ENCODE measurements at regions not wholly inside any gene's neighbourhood (a gene's known extent, or its start where the extent isn't known, plus 50 kb on each side); places are given as distances from the start of the nearest gene placed in this dataset.
"Not testable (repeated sequence)": the region's sequence is repeated elsewhere in the genome, so short reads cannot be mapped to it uniquely, and the experiment has no call there.

DNA sequence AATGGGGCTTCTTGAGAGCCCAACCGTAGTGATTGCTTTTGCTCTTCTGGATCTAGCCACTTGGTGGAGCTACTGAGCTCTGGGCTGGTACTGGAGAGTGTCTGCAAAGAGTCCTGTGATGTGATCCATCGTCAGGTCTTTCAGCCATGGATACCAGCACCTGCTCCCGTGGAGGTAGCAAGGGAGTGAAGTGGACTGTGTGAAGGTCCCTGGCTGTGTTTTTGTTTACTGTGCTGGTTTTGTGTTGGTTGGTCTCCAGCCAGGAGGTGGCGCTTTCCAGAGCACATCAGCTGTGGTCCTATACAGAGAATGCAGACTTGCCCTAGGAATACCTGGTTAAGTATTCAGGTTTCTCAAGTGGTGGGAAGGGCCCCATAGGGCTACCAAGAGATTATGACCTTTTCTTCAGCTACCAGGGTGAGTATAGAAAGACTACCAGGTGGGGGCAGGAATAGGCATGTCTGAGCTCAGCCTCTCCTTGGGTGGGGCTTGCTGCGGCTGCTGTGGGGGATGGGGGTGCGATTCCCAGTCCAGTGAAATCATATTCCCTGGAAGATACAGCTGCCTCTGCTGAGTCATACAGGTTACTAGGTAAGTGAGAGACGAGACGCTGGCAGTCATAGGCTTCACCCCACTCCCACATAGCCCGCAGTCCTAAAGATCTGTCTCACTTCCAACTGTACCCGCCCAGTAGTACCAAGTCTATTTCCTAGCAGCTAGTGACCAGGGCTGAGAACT lies 733.7 kb downstream of the ZNF385D start:
- no peak for DNase-seq

DNA sequence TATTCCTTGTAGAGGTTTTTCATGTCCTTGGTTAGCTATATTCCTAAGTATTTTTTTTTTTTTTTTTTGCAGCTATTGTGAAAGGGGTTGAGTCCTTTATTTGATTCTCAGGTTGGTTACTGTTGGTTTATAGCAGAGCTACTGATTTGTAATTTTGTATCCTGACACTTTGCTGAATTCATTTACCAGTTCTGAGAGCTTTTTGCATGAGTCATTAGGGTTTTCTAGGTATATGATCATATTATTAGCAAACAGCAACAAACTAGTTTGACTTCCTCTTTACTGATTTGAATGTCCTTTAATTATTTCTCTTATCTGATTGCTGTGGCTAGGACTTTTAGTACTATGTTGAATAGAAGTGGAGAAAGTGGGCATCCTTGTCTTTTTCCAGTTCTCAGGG lies 737.4 kb downstream of the ZNF385D start:
- DNase-seq: no peak

- DNase-seq: no peak
Observed at GRCh38 chr3:20999661-21000060, 751.3 kb downstream of the ZNF385D start.

DNA sequence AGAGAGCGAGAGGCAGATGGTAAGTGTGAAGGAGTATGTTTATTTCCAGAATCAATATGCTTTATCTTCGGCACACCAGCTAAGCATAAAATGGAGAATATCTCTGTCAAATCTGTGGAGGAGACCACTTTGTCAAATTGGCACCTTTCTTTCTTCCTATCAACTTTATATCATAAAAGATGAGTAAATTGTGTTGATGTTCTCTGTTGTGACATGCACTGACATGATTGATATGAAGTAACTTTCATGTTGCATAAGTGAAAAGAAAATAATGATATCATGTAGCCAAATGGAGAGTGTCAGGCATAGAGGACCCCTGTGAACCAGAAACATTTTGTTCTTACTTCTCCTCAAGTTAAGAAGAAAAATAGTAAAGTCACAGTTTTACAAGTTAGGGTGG lies 753.8 kb downstream of the ZNF385D start:
- no peak for DNase-seq

DNA sequence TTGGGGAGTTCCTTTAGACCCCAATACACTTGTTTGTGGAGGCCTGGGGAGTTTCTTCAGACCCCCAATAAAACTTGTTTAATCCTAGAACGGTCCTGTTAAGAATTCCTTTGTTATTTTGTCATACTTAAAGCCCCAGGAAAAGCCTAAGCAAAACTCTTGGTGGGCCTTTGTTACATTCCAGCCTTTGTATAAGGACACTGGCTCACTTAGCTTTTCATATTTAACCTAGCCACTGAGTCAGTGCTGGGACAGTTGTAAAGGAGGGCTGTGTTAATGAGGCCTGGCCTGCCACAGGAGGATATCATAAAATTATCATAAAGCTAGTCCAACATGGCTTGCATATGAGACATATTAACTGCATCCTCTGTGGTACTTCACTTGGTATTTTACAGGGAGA lies 760.1 kb downstream of the ZNF385D start:
- DNase-seq: no peak

DNA sequence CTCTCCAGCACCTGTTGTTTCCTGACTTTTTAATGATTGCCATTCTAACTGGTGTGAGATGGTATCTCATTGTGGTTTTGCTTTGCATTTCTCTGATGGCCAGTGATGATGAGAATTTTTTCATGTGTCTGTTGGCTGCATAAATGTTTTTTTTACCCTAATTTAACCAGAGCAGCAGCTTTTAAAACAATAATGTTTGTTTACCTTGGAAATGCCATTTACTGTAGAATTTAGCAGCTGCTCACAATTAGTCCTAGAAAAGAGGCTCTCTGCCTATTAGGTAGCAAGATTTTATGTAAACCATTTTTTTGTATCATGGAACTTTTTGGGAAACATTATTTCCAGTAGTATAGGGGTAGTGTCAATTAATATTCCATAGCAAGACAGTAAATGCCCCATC lies 761.4 kb downstream of the ZNF385D start:
- not testable (repeated sequence) for DNase-seq

GRCh38 chr3:20984594-20985205 lies 766.3 kb downstream of the ZNF385D start:
- DNase-seq: no peak

DNA sequence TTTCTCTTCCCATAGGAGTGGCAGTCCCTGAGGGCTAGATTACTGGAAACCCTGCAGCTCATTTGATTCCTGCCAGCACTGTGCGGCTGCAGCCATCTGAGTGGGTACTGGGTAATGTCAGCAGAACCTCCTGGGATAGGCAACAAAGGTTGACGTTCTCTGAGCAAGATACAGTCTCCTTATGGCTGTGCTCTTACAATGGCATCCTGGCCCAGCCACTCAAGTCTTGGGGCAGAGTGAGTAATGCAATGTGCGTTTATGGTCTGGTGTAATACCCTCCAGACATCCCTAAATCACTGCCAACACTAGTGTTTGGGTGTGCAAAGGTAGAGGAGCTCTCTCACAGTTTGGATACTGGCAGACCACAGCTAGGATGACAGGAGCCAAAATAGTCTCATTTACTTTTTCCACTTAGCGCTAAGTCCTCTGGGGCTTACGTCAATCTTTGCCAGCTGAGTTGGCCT lies 775.8 kb downstream of the ZNF385D start:
- DNase-seq: no peak

DNA sequence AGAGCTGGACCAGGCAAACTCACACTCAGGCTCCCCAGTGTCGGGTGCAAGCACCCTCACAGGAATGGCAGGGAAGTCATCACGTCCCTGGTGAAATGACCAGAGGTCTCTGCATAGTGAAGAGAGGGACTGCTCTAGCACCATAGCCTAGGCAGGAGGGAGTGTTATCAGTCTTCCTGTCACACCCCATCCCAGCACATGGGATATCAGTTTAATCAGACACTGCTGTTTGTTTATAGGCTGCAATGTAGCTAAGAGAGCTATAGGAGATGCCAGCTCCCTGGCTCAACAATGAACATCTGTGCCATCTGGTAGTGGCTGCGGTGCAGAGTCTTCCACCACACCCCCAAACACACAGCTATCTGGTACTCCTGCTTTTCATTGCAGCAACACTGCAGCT lies 776.6 kb downstream of the ZNF385D start:
- no peak for DNase-seq

- DNase-seq: not testable (repeated sequence)
Observed at GRCh38 chr3:20970807-20971206, 780.2 kb downstream of the ZNF385D start.

DNA sequence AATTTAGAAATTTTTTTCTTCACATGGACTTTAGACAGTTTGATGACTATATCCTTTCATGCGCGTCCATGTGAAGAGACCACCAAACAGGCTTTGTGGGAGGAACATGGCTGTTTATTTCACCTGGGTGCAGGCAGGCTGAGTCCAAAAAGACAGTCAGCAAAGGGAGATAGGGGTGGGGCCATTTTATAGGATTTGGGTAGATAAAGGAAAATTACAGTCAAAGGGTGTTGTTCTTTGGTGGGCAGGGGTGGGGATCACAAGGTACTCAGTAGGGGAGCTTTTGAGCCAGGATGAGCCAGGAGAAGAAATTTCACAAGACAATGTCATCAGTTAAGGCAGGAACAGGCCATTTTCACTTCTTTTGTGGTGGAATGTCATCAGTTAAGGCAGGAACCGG lies 781.5 kb upstream of the SGO1 start:
- DNase-seq: not testable (repeated sequence)

GRCh38 chr3:20958161-20958560 lies 772.2 kb upstream of the SGO1 start:
- no peak for DNase-seq

- DNase-seq: no peak
Observed at GRCh38 chr3:20945892-20946291, 759.9 kb upstream of the SGO1 start.

- DNase-seq: no peak
Observed at GRCh38 chr3:20935791-20936190, 749.8 kb upstream of the SGO1 start.

GRCh38 chr3:20931834-20932233 lies 745.8 kb upstream of the SGO1 start:
- no peak for DNase-seq

GRCh38 chr3:20930034-20930433 lies 744.0 kb upstream of the SGO1 start:
- DNase-seq: no peak

DNA sequence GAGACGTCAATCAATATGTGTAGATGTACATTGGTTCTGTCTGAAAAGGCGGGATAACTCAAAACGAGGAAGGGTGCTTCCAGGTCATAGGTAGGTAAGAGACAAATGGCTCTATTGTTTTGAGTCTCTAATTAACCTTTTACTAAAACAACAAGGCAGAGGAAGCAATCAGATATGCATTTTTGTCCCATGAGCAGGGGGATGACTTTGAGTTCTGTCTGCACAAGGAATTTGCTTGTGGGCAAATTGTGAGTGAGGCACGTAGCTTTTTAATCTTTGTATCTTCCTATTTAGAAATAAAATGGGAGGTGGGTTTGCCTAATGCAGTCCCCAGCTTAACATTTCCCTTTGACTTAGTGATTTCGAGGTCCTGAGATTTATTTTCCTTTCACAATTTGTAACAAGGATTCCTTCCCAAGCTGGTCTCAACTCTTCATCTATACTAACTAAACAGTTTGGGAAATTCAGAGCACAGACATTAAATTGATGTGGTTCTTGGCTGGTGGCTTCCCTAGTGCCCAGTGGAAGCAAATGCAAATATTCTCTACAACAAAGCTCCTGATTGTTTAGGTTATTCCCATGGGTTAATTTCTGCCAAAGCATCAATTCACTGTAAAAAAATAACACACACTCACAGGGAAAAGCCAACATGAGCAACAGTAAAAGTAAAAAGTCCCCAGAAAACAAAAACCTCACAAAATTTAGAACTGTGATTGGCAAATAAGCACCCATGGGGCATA lies 738.8 kb upstream of the SGO1 start:
- no peak for DNase-seq

DNA sequence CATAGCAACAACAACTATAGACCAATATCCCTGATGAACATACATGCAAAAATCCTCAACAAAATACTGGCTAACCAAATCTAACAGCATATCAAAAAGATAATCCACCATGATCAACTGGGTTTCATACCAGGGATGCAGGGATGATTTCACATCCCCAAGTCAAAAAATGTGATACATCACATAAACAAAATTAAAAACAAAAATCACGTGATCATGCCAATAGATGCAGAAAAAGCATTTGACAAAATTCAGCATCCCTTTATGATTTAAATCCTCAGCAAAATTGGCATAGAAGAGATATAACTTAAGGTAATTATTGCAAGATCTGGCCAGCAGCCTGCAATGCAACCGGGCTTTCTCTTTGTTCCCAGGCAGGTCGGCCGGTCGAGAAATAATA lies 735.1 kb upstream of the SGO1 start:
- DNase-seq: not testable (repeated sequence)

DNA sequence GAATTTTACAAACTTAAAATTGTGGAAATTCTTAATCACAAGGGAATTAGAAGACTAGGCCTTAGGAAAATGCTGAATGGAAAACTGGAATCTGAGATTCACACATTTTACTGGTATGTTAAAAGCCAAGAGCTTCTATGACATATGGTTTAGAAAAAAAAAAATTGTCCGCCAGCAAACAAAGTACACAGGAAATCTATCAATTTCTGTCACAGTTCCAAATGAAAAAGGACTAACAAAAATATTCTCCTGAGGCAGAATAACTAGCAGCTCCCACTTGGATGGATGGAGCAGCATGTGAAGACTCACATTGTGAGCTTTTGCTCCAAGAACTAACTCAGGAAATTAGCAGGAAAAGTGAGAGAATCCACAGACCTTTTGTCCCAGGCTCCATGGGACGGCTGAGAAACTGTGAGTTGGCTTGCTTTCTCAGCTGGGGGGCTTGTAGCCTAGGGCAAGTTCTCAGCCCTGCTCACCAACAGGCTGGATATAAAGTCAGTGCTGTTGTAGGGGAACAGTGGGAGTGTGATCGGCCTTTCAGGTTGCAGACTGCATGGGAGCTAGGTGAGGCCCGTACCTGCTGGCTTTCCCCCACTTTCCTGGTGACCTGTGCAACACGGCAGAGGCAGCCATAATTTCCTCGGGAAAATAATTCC lies 731.1 kb upstream of the SGO1 start:
- no peak for DNase-seq

DNA sequence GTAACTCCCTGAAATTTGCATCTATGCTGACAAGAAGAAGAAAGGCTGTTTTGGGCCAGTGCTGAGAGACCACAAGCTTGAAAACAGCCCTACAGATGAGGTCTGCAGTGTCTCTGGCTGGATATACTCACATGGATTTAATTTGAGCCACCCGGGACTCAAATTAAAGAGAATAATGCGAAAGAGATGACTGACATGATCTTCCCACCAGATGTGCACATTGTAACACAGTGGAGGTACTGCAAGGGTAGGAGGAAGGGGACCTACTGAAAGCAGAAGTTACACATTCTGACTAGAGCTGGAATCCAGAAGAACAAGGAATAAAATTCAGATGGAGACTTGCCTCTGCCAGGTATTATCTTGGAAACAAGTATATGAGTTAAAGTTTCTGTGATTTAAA lies 728.3 kb upstream of the SGO1 start:
- DNase-seq: no peak

DNA sequence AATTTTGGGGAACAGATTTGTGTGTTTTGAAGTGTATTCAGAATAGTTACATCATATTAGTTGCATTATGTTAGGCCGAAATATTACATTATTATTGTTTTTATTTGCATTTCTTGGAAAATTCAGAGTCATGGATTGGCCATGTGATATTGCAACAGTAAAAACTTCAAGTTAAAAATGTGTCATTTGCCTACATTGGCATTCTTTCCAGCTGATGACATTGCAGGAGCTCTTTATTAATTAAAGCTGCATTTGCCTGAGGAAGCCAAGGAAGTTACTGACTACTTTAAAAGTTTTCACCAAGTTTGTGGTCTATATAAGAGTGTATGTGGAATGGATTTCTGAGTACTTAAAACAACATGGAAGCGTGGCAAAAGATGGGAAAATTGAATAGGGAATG lies 726.4 kb upstream of the SGO1 start:
- no peak for DNase-seq

GRCh38 chr3:20909511-20909910 lies 723.5 kb upstream of the SGO1 start:
- no peak for DNase-seq

DNA sequence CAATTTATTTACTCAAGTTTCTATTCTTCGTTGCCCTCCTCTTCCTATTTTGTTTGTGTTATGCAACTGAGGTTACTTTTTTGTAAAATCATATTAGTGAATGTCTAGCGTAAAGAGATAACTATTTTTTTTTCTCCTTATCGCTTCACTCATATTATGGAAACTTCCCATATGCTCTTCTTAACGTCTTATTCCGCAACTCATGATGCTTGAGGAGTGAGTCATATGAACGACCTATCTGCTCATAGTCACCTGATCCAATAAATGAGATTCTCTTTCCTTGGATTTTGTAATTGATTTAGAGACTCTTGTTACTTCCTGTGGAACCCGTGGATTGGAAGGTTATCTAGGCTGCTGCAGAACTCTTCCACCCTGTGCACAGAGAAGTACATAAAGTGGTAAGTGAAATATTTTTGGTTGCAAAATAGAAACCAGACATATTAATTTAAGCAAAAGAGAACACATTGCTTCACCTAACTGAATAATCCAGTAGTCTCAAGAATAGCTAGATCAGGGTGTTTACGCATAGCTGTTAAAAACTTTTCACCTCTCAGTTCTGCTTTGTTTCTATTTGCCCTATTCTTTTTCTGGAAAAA lies 719.3 kb upstream of the SGO1 start:
- no peak for DNase-seq
